T-helper 2 cell treated with Interferon-gamma antibody and Interleukin-4, amounts not matched to agents 100 ng/mL and 5 ng/mL, for 36 hours (primary cell): ENCODE measurements at regions not wholly inside any gene's neighbourhood (a gene's known extent, or its start where the extent isn't known, plus 50 kb on each side); places are given as distances from the start of the nearest gene placed in this dataset.

Source experiments
- intact Hi-C: fragments of 100-400 bp; cut with micrococcal nuclease; formaldehyde crosslinking; loops from one replicate; pipeline ENCODE4 v1.15.1; 2023

DNA sequence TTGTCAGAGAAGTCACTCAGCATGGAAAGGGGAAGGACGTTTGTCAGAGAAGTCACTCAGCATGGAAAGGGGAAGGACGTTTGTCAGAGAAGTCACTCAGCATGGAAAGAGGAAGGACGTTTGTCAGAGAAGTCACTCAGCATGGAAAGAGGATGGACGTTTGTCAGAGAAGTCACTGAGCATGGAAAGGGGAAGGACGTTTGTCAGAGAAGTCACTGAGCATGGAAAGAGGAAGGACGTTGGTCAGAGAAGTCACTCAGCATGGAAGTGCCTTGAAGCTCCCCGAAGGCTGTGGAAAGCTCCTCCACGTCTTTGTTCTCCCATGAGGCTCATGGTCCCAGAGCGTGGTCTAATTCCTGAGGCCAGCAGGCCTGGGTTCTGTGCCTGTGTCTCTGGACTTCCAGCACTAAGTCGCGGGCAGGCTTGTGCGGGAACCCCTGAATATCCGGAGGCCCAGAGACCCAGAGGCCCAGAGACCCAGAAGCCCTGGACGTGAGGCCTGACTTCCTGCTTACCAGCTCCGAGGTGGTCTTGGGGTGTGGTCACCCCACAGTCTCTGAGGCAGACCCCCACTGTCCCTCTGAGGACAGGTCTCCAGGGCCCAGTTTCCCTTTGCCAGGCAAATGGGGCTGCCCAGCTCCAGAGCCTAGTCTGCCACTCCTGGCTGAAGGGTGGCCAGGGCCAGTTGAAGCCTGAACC, 70.4 kb upstream of the TWIST2 start:
- intact Hi-C loops = no loop called here

- intact Hi-C loops = loop anchor here (5.0 to 10.0 kb wide), 2 partner anchors 413 to 430 kb away; no protein-coding TSS in a partner anchor
These were observed 63.0 kb upstream of the TWIST2 start for GRCh38 chr2:238784671-238785527.

DNA sequence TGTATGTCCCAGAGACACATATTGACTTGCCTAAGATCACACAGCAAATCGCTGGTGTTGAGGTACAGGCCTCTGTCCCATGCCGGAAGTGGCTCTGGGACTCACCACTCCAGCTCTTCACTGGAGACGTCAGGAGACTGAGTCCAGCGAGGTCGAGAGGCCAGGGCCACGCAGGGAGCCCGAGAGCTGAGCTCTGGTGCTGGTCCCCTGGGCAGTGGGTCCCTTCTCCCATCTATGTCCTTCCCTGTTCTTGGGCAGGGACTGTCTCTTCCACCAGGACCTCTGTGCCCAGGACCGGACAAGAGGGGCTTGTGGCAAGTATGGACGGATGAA, 62.4 kb upstream of the TWIST2 start:
- intact Hi-C loops = loop anchor here (5.0 to 10.0 kb wide), 2 partner anchors 413 to 431 kb away; no protein-coding TSS in a partner anchor

- intact Hi-C loops = loop anchor here (5.0 to 10.0 kb wide), 2 partner anchors 414 to 432 kb away; no protein-coding TSS in a partner anchor
These were observed 61.5 kb upstream of the TWIST2 start for GRCh38 chr2:238786379-238786778.

- intact Hi-C loops = loop anchor here (5.0 to 10.0 kb wide), 2 partner anchors 415 to 432 kb away; no protein-coding TSS in a partner anchor
These were observed 60.9 kb upstream of the TWIST2 start for GRCh38 chr2:238786792-238787490.

GRCh38 chr2:238787501-238787900, 60.4 kb upstream of the TWIST2 start:
- intact Hi-C loops = loop anchor here (5.0 to 10.0 kb wide), 2 partner anchors 415 to 433 kb away; no protein-coding TSS in a partner anchor

DNA sequence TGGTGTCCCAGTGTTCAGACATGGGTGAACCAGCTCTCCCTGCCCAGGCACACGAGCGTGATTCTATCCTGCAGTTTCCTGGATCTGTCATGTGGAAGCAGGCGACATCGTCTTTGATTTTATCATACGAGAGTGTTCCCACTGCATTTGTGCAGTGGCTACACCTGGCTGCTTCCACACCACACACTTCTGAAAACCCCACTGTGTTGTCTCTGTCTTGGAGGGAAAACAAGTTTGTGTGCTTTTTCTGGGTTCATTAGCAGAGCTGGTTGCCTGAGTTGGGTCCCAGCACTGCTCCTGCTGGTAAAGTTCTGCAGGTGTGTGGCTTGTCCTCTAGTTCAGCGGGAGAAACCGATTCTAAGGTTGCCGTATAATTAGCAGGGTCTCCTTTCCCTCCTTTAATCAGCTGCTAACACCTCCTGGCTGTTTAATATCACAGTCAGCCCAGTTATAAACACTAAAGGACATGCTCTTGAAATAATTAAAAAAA, 58.5 kb upstream of the TWIST2 start:
- intact Hi-C loops = loop anchor here (5.0 to 10.0 kb wide), 2 partner anchors 417 to 435 kb away; no protein-coding TSS in a partner anchor

DNA sequence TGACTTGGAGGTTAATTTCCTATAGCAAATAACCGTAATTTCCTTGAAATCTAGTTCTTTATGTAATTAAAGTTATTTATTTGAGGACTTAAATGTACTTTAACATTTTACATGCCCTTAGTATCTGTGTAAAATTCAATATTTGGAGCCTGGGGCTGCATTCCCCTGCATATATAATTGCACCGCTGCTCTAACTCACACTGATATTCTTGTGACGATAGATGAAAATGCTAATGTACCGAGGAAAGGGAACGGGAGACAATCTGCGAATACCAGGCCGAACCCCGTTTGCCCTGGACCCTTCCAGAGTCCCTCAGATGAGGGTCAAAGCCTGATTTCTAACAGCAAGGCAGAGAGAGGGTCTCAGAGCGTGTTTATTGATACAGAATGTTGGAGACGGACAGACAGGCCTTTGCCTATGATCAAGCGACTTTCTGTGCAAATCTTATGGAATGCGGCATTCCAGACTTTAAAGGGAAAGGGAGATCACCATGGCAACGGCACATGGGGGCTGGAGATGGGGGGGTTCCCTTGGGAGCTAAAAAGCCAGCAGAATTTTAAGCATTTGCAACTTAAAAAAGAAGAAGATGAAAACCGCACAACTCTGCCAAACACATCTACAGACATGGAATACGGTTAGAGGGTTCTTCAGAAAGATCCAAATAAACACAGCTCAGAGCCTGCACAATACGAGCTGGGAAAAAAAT, 57.6 kb upstream of the TWIST2 start:
- intact Hi-C loops = no loop called here

GRCh38 chr2:238790833-238791230, 57.1 kb upstream of the TWIST2 start:
- intact Hi-C loops = no loop called here

DNA sequence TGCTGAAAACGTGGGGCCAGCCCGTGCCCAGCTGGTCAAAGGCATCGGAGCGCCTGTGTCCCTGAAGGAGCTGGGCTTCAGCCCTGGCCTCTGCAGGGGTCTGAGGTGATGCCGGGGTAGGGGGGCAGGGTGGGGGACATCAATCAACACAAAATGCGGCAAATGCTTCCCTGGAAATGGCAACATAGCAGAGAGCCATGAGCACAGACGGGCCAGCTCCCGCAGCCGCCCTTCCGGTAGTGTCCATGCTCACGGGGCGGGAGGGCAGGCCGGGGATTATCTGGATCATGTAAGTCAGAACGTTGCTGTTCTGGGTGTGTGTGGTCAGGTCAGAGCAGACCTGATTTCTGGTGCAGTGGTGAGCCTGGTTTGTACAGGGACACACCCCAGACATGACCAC, 56.5 kb upstream of the TWIST2 start:
- intact Hi-C loops = no loop called here

GRCh38 chr2:238793306-238793705, 54.6 kb upstream of the TWIST2 start:
- intact Hi-C loops = no loop called here

DNA sequence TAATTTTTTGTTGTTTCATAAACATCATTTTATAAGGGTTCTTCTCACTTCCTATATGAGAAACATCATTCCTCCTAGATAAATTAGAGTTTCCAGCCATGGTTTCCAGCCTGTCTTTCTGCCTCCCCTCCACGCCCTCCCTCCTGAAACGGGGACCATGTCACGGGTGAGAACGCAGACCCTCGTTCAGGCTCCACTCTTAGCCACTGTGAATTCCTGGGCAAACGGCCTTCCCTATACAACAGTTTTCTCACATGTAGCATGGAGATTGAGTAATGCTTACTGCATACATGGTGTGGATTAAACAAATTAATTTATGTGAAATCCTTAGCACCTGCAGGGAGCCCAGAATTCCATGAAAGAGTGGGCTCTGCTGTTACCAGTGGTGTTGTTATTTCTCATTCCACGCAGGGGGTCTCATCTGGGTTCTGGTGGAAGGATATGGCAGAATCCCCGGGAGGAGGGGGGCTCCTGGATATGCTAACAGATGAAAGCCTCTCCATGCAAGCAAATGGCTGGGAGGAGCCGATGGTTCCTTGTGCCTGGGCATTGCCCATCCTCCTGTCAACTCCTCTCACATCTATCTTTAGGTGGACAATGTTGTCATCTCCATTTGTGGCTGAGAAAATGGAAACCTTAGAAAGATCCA, 54.0 kb upstream of the TWIST2 start:
- intact Hi-C loops = no loop called here

- intact Hi-C loops = no loop called here
These were observed 51.5 kb upstream of the TWIST2 start for GRCh38 chr2:238796223-238796885.

- intact Hi-C loops = no loop called here
These were observed 50.3 kb upstream of the TWIST2 start for GRCh38 chr2:238797537-238797936.
